ENCODE measurements at regions not wholly inside any gene's neighbourhood (a gene's known extent, or its start where the extent isn't known, plus 50 kb on each side); places are given as distances from the start of the nearest gene placed in this dataset.
"Not testable (repeated sequence)": the region's sequence is repeated elsewhere in the genome, so short reads cannot be mapped to it uniquely, and the experiment has no call there.

DNA sequence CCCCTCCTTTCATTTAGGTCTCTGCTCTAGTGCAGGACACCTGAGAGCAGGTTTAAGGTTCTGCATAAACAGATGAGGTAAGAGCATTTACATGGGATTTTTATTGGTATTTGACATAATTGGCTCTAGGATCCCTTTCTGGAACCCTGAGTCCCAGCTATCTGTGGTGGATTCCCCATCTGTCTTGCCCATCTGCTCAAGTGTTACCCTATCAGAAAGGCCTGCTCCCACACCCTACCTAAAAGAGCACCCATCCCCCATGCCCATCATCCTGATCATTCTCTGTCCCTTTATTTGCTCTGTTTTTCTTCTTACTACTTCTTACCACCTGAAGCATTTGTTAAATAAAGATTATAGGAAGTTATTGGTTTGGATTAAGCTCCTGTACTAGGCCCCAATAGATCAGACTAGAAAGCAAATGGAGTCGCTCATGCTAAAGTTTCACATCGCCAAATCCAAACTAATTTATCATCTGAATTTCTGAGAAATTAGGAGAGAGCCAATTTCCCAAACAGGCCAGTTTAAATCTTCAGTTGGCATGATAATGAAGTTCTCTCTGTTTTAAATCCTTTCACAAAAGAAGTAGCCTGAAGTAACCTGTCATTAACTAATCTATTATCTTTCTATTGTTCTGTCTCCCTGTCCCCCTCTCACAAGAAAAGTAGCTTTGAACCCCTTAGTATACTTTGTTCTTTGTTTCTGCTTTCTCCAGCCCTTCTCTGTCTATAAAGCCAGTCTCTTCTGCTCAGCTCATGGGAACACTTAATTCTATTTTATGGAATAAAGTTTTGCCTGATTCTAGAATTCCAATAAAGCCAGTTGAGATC is 178.6 kb downstream of the ZNF674 start:
- DNase-seq: no peak

DNA sequence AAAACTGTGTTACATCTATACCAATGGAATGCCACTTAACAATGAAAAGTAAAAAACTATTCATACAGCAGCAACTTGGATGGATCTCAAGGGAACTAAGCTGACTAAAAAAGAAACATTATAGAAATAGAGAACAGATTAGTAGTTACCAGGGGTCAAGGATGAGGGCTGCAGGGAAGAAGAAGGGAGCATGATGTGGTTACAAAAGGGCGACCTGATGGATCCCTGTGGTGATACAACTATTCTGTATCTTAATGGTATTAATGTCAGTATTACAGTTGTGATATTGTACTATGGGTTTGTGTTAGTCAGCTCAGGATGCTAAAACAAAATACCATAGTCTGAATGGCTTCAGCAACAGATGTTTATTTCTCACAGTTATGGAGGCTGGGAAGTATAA is 190.7 kb downstream of the ZNF674 start:
- no peak for DNase-seq

DNA sequence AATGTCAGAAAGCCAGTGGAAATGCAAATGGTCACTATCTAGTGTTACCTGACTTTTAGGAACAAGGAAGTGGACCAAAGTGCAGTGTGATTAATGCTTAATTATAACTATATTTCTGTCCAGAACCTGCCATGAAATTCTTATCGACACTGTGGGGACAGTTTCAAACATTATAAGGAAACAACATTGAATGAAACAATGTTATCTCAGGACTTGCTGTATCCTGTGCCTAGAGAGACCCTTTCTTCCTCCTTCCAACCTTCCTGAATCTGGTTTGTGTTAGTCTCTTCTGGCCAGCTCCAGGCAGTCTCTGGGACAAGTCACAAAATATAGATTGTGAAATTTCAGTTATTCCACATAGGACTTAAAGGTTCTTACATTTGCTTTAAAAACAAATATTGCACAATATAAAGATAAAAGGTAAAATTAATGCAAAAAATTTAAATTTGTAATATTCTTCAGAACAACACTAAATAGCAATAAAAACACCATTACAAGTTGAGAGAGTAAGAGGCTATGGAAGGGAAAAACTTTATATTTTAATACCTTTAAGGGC is 203.4 kb downstream of the ZNF674 start:
- DNase-seq: no peak

DNA sequence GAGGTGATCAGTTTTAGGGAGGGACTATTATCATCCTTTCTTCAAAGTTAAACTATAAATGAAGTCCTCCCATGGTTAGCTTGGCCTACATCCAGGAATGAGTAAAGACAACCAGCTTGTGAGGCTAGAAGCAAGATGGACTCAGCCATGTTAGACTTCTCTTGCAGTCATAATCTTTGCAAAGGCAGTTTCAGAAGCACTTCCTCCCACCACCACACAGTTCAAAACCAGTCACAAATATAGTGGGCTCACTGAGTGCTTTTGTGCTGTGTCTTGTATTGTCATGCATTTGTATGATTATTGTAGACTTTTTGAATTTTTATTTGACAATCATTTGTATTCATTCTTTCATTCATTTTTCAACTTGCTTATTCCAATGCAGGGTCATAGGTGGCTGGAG is 204.5 kb downstream of the ZNF674 start:
- no peak for DNase-seq

DNA sequence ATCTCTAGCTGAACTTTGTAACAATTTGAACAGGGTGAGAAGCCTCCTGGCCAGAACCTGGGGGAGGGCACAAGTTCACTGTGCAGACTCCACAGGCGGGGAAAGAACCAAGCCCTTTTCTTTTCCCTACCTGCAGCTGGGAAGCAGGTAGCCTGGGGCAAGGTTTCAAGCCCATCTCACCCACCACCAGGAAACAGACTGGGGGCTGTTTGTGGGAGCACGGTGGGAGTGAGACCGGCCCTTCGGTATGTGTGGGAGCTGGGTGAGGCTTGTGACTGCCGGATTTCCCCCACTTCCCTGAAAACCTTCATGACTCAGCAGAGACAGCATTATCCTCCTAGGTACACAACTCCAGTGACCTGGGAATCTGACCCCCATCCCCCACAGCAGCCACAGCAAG is 211.7 kb downstream of the ZNF674 start:
- DNase-seq: no peak

DNA sequence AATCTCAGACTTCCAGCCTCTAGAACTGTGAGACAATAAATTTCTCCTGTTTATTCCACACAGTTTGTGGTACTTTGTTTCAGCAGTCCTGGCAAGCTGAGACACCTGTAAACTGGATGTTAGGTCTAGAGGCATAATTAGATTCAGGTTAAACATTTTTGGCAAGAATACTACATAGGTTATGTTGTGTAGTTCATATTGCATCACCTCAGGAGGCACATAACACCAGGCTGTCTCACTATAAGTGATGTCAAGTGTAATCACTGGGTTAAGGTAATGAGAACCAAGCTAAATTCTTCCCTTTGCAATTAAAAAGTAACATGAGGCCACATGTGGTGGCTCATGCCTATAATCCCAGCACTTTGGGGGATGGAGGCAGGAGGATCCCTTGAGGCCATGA is 214.2 kb downstream of the ZNF674 start:
- no peak for DNase-seq

DNA sequence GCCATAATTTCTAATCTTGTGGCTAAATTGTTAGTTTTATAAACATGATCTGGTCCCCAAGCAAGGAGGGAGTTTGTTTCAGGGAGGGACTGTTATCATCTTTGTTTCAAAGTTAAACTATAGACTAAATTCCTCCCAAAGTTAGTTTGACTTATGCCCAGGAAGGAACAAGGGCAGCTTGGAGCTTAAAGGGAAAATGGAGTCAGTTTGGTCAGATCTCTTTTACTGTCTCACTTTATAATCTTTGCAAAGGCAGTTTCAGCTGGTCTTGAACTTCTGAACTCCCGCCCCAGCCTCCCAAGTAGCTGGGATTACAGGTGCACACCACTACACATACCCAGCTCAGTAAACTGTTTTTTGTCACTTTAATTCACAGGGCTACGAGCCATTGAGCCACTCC is 214.7 kb downstream of the ZNF674 start:
- no peak for DNase-seq

DNA sequence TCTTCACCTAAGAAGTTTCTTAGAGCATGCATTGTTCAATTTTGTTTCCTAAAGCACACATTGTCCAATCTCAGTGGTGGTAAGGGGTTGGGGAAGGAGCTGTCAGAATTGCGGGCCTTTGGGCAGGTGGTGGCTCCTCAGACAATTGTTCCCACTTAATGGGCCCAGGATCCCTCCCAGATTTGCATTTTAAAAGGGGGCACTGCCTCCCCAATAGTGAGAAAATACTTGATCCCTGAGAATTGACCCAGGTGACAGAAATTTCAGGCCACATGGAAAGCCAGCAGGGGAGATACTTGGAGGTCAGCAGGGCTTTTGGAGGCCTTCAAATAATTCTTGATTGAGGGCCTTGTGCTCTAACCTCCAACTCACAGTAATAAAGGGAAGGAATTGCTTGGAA is 217.1 kb downstream of the ZNF674 start:
- no peak for DNase-seq

DNA sequence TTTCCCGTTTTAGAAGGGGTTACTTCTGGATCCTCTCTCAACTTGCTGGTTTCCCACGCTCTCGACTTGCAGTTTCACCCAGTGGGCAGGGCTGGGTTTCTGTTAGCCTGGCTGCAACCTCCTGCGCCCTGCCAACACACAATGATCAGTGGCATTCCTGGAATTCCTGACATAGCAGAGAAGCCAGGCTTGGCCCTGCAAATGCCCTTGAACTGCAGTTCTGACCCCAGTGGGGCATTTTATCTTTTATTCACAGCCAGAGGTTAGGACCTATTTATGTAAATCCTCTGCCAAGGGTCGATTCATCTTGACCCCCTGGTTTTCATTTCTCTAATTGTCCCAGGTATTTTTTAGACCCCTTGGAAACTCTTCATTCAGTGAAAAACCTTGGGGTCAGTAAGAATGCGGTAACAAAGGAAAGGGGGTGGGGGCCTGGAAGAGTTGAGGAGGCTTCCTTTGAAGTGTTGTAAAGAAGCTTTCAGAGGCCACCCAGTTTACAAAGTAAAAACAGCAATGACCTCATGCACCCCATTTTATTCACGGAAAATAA is 217.6 kb downstream of the ZNF674 start:
- DNase-seq: peak; percentile 2

DNA sequence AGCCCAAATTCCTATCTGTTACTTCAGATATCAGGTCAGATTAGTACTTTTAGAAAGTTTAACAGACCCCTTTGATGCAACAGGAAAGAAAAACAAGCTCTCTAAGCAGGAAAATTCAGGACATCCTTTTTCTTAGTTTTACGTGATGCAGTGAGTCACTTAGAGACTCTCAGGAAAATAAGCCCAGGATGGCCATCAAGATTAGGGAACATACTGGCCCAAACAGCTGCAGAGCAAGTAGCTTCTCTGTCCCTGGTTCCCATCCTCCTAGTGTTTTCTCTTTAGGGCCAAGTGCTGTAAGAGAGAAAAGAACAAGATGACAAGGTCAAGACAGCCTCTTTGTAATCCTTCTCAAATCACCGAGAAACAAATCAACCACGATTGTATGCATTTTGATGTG is 219.1 kb downstream of the ZNF674 start:
- no peak for DNase-seq

DNA sequence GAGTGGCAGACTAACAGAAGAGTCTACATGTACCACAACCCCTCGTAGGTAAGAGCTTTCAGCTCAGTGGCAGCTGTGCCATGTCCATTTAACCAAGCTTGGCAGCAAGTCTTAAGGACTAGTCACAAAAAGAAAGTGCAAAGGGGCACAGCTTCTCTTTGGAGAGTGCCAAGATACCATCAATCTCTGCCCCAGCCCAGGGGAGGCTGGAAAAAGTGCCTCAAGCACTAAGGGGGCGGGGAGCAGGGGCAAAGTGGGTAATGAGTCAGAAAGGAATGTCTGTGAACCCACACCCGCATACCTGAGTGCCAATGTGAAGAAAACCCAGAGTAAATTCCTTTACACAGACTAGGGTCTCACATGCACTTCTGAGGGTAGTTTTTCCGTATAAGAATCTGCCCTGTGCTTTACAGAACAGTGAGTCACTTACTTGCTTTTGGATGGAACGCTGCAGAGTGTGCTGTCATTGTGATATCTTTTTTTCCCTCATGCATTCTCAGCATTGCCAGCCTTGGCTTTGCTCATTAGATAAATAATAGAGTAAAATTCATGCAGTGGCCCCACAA is 219.8 kb downstream of the ZNF674 start:
- DNase-seq: peak; percentile 8

DNA sequence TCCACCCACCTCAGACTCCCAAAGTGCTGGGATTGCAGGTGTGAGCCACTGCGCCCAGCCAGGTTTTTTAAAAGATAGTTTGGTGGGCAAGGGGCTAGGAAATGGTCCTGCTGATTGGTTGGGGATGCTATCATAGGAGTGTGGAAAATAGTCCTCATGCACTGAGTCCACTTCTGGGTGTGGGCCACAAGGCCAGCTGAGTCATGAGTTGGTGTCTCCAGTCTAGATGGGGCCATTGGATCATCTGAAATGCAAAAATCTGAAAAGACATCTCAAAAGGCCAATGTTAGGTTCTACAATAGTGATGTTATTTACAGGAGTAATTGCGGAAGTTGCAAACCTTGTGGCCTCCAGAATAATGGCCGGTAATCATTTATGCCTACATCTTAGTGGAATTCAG is 221.1 kb downstream of the ZNF674 start:
- DNase-seq: no peak

DNA sequence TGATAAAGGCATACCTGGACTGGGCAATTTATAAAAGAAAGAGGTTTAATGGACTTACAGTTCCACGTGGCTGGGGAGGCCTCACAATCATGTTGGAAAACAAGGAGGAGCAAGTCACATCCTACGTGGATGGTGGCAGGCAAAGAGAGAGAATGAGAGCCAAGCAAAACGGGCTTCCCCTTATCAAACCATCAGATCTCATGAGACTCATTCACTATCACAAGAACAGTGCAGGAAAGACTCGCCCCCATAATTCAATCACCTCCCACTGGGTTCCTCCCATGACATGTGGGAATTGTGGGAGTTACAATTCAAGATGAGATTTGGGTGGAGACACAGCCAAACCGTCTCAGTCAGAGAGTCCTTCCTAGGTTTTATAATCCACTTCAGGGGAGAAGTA is 222.3 kb downstream of the ZNF674 start:
- DNase-seq: not testable (repeated sequence)

DNA sequence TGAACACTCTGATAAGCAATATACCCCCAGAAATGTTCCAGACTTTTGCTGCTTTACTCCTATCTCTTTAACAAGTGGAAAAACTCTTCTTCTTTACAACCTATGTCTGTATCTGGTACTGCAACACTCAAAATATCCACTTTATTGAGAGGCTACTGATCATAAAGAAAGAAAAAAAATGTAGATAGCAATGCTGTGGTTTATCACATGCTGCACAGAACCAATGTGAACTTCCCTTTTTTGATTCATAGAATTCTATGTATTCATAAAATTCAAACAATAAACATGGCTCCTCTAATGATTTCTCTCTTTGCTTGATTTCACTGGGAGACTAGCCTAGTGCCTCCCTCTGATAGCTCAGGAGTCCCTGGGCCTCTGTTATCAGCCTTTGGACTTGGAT is 223.5 kb downstream of the ZNF674 start:
- no peak for DNase-seq

DNA sequence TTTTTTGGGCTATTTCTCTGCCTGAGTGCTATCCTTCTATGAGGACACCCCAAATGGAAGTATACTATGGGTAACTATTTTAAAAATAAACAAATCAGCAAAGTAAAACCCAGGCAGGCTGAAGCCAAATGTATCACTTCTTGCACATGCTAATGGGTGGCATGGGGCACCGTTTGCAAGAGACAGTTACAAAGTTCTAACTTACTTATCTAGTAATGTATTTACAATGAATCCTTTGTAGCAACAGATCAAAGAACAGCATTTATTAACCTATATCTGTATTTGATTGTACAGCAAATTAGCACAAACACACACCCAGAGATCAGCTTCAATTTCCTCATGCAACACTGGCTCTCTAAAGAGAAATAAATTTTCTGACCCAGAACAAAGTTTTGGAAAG is 225.5 kb downstream of the ZNF674 start:
- DNase-seq: no peak

DNA sequence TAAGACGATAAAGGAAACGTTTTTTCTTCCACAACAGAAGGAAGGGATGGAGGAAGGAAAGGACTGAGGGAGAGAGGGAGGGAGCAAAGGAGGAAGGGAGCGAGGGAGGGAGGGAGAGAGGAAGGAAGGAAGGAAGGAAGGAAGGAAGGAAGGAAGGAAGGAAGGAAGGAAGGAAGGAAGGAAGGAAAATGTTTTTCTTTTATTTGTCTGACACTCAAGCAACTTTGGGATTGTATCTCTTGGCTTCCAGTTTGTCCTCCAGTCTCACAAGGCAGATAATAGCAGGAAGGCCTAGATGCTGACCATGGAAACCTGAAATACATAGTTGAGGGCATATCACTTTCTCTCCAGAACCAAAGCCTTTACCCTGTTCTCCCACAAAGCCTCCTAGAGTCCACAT is 226.7 kb downstream of the ZNF674 start:
- no peak for DNase-seq

DNA sequence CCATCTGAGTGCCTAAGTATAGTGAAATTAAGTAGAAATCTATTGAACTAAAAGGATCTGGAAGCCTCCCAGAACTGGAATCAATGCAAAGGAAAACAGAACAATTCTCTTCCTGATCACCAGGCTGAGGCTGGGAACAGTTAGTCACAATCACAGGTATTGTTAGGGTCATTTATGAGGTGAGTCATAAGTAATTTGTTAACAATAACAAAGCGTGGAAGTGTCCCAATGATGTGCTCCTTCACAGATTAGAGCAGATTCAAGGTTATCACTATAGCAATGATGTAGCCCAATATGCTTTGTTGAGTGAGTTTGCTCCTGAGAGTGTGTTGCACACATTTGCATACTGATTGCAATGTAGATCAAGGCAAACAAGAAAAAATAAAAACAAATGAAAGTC is 228.1 kb downstream of the ZNF674 start:
- peak; percentile 50 for DNase-seq

DNA sequence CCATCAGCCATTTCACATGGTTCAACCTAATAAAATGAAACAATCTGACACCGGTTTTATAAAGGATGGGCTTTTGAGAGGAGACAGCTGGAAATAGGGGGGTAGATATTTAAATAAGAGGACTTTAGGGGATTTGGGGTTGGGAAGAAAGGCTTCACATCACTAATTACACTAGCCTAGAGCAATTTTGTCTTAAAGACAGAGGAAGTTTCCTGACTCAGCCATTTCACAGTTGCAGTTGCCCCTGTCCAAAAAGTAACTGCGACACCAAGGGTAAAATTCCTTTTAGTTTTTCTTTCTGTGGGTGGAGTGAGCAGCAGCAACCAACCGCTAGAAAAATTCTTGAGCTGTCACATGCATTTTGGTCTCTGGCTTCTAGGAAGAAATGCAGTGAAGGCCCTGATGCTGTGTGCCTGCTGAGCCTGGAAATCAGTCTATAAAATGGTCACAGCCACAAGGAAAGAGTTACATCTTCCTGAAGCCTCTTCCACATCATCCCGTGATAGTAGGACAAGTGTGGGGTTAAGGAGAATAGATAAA is 233.6 kb downstream of the ZNF674 start:
- DNase-seq: no peak

DNA sequence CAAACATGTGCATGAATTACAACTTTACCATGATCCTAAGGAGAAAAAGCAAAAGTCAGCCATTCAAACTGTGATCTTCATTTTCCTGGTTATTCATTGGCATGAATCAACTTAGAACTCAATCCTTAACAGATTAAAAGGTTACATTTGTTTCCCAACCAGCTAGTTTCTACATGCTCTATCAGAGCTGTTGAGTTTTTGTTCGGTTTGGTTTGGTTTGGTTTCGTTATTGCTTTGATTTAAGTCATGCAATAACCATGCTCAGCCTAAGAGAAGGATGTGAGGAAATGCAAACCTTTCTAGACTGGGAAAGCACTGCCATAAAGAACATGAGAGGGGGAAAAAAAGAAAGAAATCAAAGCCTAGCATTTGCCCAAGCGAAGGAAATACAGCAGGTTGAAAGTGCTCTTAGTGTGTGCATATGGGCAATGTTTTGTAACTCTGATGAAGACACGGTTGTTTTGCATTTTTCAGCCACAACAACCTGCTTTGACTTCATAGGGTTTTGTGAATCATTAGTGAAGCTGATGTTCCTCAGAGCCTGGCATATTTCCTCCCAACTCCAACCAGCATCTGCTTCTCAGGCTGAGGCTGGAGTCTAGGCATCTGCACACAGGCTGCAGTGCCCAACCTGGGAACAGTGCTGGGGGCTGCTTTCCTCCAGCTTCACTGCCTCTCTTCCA is 234.3 kb downstream of the ZNF674 start:
- no peak for DNase-seq

DNA sequence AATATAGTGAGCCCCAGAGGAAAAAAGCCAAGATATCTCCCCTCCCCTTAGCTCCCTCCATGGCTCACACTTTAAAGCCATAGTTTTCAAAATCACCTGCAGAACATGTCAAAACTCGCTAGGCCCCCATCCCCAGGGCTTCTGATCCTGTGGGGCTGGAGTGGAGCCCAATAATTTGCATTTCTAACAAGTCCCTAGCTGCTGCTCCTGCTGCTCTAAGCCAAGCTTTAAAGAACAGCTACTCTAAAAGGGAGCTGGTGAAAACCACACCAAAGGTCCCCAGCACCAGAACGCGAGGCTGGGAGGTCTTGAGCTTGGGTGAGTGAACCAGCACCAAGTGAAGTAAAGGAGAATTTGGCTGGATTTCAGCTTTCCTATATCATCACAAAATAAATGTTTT is 237.1 kb downstream of the ZNF674 start:
- no peak for DNase-seq

DNA sequence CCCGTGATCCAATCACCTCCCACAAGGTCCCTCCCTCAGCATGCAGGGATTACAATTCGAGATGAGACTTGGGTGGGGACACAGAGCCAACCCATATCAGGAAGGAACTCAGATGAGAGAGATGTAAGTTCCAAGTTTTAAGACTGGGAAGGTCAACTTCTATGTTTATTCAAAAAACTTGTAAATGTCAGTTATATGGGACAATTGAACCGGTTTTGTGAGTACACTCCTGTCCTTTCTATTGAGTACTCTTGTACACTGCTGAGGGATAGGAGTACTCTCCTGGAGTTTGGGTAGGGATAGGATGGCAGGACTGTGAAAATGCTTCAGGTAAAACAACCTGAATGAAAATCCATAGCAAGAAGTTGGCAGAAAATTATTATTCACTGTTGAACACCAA is 239.1 kb downstream of the ZNF674 start:
- DNase-seq: no peak

DNA sequence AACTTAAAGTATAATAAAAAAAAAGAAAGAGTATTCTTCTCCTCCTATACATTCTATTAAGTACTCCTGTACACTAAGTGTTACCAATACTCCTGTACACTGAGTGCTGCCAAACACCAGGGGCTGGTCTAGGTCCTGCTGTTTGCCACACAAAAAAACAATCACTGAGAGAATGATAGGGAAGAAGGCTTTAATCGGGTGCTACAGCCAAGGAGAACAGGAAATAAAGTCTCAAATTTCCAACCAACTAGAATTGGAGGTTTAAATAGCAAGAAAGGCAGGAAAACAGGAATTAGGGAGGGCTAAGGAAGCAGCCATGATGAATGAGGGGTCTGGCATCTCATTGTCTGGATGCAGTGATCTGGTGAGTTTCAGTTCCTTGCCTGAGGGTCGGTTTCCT is 239.8 kb downstream of the ZNF674 start:
- DNase-seq: no peak

DNA sequence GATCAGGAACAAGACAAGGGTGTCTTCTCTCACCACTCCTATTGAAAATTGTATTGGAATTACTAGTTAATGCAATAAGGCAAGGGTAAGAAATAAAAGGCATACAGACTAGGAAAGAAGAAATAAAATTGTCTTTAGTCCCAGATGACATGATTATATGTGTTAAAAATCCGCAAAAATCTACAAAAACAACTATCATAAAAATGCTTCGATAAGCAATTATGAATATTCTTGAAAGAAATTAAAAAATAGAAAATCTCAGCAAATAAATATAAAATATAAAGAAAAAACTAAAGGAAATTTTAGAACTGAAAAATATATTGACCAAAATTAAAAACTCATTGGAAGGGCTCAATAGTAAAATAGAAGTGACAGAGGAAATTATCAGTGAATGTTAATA is 243.3 kb downstream of the ZNF674 start:
- DNase-seq: no peak

DNA sequence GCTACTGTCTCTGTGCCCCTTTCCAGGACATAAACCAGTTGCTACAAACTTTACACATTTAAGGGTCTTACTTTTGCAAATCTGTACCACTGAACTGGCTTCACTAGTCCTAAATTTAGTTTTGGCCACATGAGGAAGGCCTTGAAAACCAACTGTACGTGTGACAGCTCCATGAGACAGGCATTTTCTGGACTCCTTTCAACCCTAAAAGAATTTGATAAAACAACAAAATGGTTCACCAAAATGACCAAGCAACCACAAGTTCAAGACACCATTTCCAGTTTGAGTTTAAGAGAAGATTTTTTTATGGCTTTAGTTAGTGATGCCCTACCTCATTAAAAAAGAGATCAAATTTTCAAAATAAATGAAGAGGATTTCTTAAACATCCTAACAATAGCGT is 246.4 kb downstream of the ZNF674 start:
- no peak for DNase-seq

All from DMS53 (cell line).